Esophagus mucosa (tissue), 1 donor: ENCODE measurements at regions not wholly inside any gene's neighbourhood (a gene's known extent, or its start where the extent isn't known, plus 50 kb on each side); places are given as distances from the start of the nearest gene placed in this dataset.

Source experiments
- ATAC-seq: fragments of 200-7000 bp; cut with Tn5 transposase; one replicate; pipeline ENCODE4 v1.9.1; 2020
- donor health status: DM: yes; HTN: yes; CAD: no.

DNA sequence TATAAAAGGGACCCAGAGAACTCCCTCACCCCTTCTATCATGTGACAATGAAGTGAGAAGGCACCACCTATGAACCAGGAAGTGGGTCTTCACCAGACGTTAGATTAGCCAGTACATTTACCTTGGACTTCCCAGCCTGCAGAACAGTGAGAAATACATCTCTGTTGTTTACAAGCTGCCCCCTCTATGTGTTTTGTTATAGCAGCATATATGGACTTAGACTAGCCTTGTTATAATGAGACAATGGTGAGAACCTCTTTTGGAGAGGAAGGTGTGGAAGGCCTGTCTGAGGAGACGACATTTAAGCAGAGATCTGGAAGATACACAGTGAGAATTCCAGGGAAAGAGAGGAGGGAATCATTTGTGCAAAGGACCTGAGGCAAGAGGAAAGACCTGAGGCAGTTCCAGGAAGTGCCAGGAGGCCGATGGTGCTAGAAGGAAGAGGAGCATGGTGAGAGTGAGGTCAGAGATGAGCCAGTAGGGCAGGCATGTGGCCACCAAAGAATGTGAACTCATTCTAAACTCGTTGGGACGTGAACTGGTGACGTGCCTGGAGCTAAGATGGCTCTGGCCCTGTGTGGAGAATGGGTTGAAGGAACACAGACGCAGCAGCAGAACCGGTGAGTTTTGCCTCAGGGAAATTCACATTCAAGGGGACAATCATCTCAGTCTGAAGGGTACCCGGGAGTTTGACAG, 98.9 kb upstream of the IRF2BP2 start:
- peak; percentile 89 for ATAC-seq

DNA sequence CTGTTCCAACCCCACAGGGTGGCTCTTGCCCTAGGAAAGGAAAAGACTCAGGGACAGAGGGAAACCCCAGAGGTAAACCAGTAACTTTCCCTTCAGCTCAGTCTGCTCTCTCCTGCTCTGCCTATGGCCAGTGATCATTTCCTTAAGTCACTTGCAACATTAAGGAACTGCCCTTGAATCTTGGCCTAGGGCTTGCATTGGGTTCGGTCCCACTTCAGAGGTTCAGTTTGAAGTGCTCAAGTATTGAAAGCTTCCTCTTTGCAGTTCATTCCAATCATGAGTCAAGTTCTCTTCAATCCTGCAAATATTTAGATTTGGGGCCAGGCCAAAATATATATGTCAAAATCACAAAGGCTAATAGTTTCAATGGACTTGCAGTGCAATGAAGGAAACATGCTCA, 97.7 kb upstream of the IRF2BP2 start:
- peak; percentile 9 for ATAC-seq

DNA sequence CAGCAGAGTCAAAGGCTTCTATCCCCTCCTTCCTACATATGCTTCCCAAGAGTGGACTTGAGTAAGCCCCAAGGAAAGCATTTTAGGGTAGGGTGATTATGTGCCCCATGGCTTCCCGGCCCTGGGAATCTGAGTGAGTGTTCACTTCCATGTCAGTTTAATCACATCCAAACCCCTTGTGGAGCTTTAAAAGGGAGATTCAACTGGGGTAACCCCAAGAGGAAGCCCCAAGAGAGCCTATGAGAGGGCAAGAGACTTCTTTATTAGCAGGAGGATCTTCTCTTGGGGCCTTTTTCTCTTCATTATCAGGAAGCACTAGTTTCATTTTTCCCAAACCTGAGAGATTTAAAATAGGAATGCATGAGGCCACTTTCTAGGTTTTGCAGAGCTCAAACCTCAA, 97.0 kb upstream of the IRF2BP2 start:
- ATAC-seq, result no peak

DNA sequence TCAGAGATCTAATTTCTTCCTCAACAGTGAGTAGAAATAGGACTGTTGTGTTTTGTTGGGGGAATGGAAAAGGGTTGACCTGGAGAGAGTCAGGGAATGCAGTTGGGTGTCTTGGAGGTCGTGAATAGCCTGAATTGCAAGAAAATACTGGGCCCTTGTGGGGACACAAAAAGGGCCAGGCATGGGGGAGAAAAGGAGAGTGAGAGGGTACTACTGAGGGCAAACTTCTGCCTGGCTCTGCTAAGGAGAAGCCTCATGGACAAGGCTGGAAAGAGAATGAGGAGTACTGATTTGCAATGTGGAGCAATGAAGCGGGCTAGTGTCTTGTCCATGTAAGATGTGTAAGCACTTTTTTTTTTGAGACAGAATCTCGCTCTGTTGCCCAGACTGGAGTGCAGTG, 96.2 kb upstream of the IRF2BP2 start:
- ATAC-seq, result no peak

DNA sequence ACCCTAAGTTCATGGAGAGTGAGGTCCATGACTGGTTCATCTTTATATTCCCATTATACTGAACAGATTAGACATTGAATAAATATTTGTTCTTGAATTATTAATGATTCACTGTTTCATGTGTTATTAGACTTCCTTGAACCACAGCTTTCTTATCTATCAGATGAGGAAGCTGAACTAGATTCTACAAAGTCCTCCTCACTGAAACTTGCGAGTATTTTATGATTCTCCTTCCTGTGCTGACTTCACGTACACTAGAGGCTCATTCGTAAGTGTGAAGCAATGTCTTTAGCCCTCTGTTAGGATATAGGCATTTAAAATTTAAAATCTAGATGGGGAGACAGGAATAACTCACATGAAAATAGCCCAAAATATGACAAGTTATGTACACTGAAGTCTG, 95.6 kb upstream of the IRF2BP2 start:
- no peak for ATAC-seq

DNA sequence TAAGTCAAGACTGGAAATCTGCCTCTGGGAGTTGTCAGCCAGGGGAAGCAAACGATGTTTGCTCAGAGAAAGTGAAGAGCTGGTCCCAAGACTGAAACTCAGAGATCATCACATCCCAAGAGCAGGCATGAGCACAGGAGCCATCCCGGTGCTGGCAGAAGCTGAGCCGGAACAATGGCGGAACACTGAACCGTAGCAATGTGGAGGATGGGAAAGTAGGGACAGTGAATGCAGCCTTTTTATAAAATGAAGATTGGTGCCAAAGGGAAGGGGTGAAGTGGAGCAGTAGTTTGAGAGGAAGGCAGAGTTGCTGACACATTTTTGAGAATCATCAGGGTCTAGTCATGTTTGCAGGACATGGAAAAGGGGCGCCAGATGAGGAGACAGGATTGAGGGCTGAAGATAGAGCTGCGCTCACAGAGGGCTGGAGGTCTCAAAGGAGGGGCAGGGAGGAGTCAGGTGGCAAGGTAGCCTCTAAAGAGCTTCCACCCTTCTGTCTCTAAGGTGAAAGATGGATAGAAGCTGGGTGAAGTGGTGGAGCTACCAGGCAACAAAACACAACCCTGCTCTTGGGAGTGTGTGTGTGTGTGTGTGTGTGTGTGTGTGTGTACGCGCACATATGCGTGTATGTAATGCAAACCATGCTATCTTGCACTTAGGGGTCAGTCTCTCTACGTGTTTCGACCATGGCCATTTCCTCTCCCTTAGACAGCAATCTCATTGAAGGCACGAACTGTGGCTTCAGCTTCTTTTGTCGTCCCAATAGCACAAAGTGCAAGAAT, 94.3 kb upstream of the IRF2BP2 start:
- no peak for ATAC-seq

DNA sequence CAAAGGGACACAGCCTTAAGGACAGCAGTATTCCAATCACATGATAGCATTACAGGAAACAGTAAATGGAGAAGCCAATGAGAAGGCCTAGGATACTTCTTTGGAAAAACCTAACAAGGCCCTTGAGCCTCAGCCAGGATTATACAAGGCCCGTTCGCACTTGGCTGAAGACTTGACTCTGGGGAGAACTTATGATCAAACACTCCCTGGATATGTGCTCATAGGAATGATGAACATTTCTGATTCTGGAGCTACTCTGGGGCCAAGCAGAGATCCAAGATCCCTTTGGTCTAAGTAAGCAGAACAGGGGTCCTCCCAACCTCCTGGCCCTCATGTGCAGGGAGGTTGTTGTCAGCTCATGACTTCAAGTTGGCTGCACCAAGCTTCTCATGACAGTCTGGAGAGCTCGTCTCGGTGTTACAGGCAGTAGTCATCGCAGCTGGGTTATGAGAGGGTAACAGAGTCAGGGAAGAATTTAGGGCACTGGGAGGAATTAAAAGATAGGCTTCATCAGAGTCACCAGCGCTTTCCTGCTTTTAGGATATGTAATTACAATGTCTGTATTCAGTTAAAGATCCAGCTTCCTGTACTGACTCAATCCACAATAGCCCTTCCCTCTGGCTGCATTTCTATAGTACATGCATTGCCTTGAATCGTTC, 92.5 kb upstream of the IRF2BP2 start:
- ATAC-seq, result no peak

DNA sequence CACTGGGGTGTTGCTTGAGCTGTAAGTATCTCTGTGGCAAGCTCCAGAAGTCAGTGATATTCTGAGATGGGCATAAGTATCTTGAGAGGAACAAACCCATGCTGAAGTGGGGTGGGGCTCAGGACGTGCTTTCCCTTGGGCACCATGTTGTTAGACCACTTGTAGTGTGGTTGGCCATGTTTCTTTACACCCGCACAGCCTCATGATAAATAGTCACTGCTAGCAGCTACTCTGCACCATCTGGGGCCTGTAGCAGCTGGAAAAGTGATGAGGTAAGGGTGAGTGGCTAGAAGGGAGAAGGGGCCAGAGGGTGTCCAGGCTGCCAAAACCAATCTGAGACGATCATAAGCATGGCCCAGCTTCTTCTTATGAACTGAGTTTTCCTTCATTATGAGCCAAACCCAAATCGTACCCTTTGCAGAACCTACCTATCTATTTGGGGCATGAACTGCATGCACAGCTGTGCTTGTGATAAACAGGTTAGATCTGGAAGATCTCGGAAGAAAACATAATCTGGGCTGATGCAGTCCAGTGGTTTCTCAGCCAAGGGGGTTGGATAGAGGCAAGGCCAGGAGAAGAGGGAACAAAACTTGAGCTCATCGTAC, 91.9 kb upstream of the IRF2BP2 start:
- ATAC-seq, result no peak

DNA sequence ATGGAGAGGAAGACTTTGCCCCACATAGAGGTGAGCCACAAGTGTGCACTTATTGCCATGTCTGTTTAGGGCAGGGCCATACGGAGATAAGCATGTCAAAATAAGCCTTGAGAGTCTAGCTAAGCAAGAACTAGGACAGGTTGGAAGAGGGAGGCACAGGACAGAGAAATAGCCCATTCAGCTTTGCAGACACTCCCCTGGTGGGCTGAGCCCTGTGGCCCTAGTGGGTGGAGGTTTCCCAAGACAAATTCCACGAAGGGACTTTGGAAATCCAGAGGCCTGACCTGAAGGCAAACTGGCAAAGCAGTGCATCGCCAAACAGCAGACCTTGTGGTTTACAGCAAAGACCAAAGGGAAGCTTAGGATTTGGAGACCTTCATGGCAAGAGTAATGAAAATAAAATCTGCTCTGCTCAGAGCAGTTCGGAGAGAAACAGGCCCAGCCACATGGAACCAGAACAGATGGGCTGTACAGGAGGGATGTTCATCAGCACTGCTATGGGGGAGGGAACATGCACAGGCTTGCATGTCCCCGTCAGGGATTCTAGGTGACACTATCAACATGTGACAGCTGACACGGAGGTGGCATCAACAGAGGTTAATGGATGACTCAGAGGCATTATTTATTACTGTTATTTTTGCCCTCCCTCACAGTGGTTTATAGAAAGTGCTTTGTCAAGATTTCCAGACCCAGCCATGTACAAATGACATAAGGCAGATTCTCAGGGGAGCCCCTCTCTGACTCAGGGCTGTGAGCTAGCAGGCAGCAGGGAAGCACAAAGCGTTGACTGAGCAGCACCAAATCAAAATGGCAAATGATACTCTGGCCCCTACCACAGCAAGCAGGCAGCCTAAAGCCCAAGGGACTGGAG, 90.1 kb upstream of the IRF2BP2 start:
- ATAC-seq, result peak; percentile 84

DNA sequence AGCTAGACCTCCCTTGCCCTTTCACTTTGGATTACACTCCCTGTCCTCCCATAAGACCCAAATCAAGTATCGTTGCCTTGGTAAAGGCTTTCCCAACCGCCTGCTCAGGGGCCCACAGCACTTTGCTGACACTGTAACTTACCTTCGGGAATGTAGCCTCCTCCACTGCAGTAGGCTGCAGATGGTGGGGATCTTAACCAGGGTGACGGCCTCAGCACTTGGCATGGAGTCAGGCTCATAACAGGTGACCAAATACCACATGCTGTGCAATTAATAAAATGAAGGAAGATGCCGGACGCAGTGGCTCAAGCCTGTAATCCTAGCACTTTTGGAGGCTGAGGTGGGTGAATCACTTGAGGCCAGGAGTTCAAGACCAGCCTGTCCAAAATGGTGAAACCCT, 88.7 kb upstream of the IRF2BP2 start:
- no peak for ATAC-seq

DNA sequence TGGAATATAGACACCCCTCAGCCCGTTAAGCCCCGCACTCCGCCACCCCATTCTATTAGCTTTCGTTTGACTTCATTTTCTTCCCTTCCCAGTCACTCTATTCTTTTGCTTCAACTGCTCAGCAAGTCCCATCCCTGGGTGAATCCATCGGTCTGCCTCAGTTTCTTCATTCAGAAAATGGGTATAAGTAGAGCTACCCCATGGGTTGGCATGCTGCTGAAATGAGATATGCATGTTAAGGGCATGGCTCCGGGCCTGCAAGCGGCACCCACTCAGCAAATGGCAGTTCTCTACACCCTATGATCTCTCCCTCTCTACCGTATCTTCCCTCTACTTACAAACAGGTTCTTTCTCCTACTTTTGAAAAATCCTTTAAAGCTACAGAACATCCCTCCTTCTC, 87.8 kb upstream of the IRF2BP2 start:
- ATAC-seq, result no peak

DNA sequence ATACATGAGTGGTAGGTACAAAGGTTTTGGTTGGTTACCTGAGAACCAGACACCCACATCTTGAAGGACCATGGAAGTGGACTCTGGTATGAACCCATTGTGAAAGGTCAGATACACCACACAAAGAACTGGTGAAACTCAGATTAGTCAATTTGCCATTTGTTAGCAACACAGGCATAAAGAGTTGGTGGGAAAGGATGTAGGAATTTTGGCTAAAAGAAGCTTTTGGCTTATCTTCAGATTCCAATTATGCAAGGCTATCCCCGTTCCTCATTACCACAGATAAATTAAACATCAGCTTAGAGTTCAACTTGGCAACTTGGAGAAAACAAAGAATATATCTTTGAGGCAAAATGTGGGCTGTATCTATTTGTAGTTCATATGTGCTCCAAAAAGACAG, 87.0 kb upstream of the IRF2BP2 start:
- ATAC-seq, result no peak

DNA sequence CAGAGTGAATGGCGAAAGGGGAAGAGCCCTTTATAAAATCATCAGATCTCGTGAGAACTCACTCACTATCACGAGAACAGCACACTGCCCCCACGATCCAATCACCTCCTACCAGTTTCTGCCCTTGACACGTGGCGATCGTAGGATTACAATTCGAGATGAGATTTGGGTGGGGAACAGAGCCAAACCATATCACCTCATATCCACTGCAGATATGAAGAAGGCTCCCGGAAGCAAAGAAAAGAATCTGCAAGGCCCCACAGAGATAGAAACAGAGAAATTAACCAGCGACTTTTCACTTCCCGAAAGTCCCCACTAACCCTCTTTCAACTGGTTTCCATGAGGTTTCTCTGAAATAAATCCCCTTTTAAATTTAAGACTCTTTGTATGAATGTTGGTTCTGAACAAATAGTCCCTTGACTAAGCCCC, 86.2 kb upstream of the IRF2BP2 start:
- ATAC-seq, result no peak

DNA sequence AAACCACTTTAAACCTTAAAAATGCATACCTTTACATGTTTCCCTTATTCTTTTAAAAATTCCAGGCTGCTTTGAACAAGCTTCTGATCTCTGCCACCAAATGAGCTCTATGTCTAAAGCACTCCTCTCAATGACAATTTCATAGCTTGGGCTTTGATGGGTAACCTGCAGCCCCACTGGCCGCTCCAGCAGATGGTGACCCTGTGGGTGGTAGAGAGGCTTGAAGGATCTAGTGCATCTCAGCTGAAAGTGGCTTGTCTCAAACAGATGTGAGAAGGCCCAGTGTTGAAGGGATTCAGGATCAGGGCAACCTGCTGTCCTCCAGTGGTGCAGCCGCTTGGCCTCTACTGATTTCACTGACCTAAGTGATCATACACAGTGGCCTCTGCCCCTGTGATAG, 84.7 kb upstream of the IRF2BP2 start:
- no peak for ATAC-seq

DNA sequence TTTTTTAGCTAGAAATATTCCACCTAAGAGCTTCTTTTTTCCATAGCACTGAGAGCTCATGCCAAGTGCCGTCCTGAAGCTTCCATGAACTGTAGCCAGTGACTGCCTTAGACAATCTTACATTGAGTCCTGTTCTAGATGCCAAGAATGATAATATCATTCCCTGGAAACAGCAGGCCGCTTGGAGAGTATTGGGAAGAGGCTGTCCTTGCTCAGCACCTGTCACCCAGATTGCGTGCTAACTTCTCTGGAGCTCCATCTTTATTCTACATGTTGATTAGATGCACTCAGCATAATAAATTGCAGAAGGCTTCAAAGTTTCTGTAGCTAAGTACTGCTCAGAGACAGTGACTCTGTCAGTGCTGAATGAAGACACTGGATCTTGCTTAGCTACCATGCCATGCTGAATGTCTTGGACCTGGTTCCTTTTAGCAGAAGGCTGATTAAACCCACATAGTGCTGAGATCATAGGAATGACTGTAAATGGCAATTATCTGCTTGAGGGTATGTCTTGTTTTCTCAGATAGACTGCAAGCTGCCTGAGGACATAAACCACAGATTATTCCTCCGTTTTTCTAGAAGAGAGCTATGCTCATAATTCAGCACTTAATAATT, 83.1 kb upstream of the IRF2BP2 start:
- ATAC-seq, result no peak

DNA sequence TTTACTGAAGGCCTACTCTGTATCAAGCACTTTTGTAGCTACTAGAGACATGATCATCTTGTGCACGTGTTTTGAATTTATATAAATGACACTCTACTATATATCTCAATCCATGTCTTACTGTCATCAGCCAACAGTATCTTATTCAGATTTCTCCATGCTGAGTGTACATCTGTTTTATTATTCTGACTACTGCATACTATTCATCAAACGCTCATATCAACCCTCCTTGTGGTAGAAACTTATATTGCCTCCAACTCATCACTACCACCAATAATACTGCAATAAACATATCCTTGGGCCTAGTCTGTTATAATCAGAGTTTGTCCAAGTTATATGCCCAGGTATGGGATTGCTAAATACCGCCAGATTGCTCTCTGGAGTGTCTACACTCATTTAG, 81.6 kb upstream of the IRF2BP2 start:
- peak; percentile 44 for ATAC-seq

DNA sequence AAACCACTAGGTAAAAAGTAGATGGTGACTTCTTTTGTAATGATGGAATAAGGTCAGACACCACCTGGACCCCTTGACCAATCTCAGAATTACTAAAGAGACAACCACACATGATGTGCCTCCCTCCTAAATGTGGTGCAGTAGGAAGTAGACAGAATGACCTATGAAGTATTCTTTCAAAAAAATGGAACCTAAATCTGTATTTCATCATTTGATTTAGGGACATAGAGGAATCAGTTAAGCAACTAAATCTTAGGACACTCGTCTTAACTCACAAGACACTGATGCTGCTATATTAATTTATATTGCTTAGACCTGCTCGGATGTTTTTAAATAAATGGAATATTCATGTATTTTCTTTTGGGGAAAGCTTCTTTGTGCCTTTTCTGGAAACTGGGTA, 80.9 kb upstream of the IRF2BP2 start:
- ATAC-seq, result no peak

DNA sequence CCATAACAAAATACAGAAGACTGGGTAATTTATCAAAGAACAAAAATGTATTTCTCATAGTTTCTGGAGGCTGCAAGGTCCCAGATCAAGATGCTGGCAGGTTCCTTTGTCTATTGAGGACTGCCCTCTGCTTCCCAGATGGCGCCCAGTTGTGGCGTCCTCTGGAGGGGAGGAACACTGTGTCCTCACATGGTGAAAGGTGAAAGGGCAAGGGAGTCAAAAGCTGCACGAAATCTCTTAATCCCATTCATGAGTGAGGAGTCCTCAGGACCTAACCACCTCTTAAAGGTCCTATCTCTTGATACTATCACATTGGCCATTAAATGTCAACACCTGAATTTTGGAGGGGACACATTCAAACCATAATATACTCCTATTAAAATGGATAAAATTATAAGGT, 79.3 kb upstream of the IRF2BP2 start:
- no peak for ATAC-seq

DNA sequence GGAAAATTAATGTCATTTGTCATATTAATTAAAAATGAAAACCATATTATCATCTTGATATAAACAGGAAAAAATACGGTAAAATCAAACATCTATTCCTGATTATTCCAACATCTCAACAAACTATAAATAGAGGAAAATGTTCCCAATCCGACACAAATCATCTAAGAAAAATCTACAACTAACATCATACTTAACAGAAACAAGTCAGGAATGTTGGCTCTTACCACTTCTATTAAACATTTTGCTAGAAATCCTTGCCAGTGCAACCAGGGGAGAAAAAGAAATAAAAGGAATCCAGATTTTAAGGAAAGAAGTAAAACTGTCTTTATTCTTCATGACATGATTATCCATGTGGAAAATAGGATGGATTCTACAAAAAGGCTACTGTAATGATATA, 77.0 kb upstream of the IRF2BP2 start:
- ATAC-seq, result no peak

DNA sequence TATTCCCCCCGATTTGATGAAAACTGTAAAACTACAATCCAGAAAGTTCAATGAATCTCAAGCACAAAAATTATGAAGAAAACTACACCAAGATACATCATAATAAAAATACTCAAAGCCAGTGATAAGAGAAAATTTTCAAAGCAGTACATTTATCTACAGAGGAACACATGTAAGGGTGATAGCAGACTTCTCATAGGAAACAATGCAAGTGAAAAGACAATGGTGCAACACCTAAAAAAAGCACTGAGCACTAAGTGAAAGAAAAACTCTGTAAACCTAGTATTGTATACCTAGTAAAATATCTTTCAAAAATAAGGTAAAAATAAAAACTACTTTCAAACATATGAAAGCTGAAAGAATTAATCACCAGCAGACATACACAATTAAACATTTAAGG, 76.1 kb upstream of the IRF2BP2 start:
- ATAC-seq, result no peak

DNA sequence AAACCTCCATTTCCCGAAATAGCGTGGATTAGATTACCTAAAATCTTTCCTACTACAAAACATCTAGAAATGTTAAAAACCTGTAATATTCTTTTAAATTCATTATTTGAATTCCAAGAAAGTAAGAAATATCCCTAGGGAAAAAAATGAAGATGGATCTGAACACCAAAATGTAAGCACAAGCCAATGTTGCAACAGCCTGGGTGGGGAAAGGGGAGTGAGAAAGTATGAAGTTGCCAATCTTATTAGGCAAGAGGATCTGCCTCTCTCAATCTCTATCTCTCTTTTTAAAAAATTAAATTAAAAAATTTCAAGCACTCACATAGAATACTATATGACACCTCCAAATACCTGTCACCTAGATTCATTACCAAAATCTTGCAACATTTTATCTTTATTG, 74.9 kb upstream of the IRF2BP2 start:
- ATAC-seq, result no peak
